ENCODE measurements at regions not wholly inside any gene's neighbourhood (a gene's known extent, or its start where the extent isn't known, plus 50 kb on each side); places are given as distances from the start of the nearest gene placed in this dataset.
A peak's percentile ranks its signal among the peaks of the same experiment; 100 is the strongest.

DNA sequence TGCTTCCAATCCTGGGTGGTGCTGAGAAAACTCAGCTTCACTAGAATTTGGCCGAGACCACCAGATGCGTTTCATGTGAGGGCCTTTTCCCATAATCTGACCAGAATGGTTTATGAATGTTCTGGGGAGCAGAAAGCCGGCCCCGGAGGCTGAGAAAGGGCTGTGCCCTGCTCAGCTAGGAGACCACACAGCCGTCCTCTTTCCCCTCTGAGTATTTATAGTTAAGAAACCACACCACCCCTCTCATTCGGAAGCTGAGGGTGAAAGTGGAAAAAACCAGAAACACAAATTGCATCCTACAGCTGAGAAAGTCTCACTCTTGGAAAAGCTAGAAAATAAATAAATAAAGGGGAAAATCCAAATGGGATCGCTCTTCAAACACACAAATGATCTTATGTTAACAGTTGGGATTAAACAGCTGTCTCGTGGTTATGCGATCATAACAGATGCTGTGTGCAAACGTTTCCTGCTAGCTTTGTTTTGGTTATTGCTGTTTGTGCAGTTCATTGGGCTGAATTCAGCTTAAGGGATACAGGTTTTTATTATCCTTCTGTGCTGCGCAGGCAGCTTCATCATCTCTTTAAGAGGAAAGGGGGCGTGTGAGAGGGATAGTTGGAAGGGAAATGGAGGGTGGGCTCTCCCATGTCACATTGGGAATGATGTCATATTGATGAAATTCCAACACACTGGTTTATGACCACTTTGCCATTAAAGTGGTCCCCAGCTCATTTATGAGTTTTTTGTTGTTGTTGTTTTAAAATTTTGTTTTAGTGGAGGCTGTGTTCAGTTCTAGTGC, 1026.2 kb upstream of the NR2F2 start:
- Histone ChIP-seq H3K27ac (peak overlapping the region; percentile 82), H3K27me3 (no peaks in the 10 kb centered on the region), H3K9me3 (no peaks in the 10 kb centered on the region), H3K4me1 (peaks cover 7% of the 10 kb centered on the region), H3K4me3 (no peak overlapping the region), H3K36me3 (no peaks in the 10 kb centered on the region)
- no peak for DNase-seq (ENCODE audit: low spot score in 2 of 2)
- WGBS = 46% methylated on average over 12 of the region's 12 CpGs
- no peak for TF ChIP-seq POLR2AphosphoS5 (IDR thresholded peaks at IDR 0.05)
- TF ChIP-seq POLR2A (IDR thresholded peaks at IDR 0.05) = no peak
- TF ChIP-seq EP300 (IDR thresholded peaks at IDR 0.05) = no peak
- TF ChIP-seq CTCF (IDR thresholded peaks at IDR 0.05) = no peak

DNA sequence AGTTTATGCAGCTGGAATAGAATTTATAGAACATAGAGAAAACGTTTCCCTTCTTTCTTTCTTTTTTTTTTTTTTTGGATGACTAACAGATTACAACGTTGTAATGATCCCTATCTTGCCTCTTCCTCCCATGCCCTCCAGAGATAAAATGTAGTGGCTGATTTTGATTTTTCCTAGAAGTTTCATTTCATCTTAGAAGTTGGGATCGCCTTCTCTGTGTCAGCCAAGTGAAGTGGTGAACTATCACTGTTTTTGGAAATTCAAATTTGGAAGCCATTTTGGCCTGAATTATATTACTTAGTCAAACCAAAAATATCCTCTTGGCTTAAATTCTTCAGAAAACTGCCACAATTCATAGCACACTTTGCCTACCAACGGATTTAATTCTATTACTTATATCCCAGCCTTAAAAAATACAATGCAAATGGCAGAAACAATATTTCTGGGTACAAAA, 1025.5 kb upstream of the NR2F2 start:
- 24% methylated on average over 4 of the region's 4 CpGs for WGBS
- TF ChIP-seq EP300 (IDR thresholded peaks at IDR 0.05) (no peak), POLR2AphosphoS5 (IDR thresholded peaks at IDR 0.05) (no peak), CTCF (IDR thresholded peaks at IDR 0.05) (no peak)
- peak overlapping the region; percentile 82 for H3K27ac ChIP-seq
- no peak for DNase-seq (ENCODE audit: low spot score in 2 of 2)
- no peaks in the 10 kb centered on the region for H3K9me3 ChIP-seq
- no peak overlapping the region for H3K4me3 ChIP-seq
- H3K27me3 ChIP-seq = no peaks in the 10 kb centered on the region
- no peaks in the 10 kb centered on the region for H3K36me3 ChIP-seq
- H3K4me1 ChIP-seq = peaks cover 7% of the 10 kb centered on the region

DNA sequence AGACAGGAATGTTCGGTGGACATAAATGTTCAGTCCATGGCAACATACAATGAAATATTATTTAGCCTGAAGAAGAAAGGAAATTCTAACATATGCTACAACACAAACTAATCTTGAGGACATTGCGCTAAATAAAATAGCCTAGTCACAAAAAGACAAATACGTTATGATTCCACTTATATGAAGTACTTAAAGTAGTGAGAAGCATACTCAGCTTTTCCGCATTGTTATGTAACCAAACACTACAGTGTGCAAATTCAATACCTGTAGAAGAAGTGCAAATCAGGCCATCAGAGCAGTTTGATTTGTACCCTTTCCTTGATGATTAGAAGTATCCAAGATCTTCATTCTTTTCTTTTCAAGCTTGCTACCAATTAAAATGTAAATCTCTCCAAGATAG, 1023.4 kb upstream of the NR2F2 start:
- no peak overlapping the region for H3K4me3 ChIP-seq
- H3K36me3 ChIP-seq = no peaks in the 10 kb centered on the region
- no peak overlapping the region for H3K27ac ChIP-seq
- DNase-seq (ENCODE audit: low spot score in 2 of 2) = no peak
- no peaks in the 10 kb centered on the region for H3K9me3 ChIP-seq
- WGBS = 96% methylated on average over 4 of the region's 4 CpGs
- no peak for TF ChIP-seq POLR2A (IDR thresholded peaks at IDR 0.05)
- no peak for TF ChIP-seq CTCF (IDR thresholded peaks at IDR 0.05)
- no peak for TF ChIP-seq EP300 (IDR thresholded peaks at IDR 0.05)
- TF ChIP-seq POLR2AphosphoS5 (IDR thresholded peaks at IDR 0.05) = no peak
- H3K27me3 ChIP-seq = no peaks in the 10 kb centered on the region
- peaks cover 7% of the 10 kb centered on the region for H3K4me1 ChIP-seq

DNA sequence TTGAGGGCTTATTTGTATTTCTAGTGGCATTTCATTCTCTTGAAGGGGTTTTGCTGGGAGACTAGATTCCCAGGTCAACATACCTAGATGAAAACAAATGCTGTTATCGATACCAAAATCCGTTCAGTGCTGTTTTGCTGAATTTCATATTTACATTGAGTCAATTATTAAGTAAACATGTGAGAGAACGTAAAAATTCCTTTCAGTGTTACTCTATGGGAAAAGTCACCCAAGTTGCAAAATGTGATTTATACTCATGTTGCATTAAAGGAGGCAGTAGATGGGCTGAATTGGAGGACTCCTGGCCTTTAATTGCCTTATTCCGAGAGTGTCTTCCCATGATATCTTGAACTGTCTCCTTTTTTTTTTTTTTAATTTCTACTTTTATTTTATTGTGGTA, 1011.3 kb upstream of the NR2F2 start:
- Histone ChIP-seq H3K4me3 (no peak overlapping the region), H3K4me1 (no peaks in the 10 kb centered on the region), H3K9me3 (no peaks in the 10 kb centered on the region), H3K36me3 (no peaks in the 10 kb centered on the region), H3K27me3 (no peaks in the 10 kb centered on the region), H3K27ac (no peak overlapping the region)
- no peak for DNase-seq (ENCODE audit: low spot score in 2 of 2)
- WGBS = 84% methylated on average over 4 of the region's 4 CpGs
- TF ChIP-seq EP300 (IDR thresholded peaks at IDR 0.05) = no peak
- no peak for TF ChIP-seq POLR2A (IDR thresholded peaks at IDR 0.05)
- TF ChIP-seq POLR2AphosphoS5 (IDR thresholded peaks at IDR 0.05) = no peak
- TF ChIP-seq CTCF (IDR thresholded peaks at IDR 0.05) = no peak

- 83% methylated on average over 7 of the region's 7 CpGs for WGBS
- TF ChIP-seq POLR2A (IDR thresholded peaks at IDR 0.05) (no peak), EP300 (IDR thresholded peaks at IDR 0.05) (no peak), POLR2AphosphoS5 (IDR thresholded peaks at IDR 0.05) (no peak), CTCF (IDR thresholded peaks at IDR 0.05) (no peak)
- no peak for DNase-seq (ENCODE audit: low spot score in 2 of 2)
These were observed 1006.7 kb upstream of the NR2F2 start for GRCh38 chr15:95323796-95324195.

More at GRCh38 chr15:95323796-95324195, 1006.7 kb upstream of the NR2F2 start:
- H3K4me1 ChIP-seq = peaks cover 5% of the 10 kb centered on the region
- H3K9me3 ChIP-seq = no peaks in the 10 kb centered on the region
- H3K27ac ChIP-seq = no peak overlapping the region
- no peak overlapping the region for H3K4me3 ChIP-seq
- peaks cover 23% of the 10 kb centered on the region for H3K27me3 ChIP-seq
- H3K36me3 ChIP-seq = no peaks in the 10 kb centered on the region

Measured in suprapubic skin (tissue), 4 donors.